Upper lobe of left lung (tissue), 4 donors: ENCODE measurements at regions not wholly inside any gene's neighbourhood (a gene's known extent, or its start where the extent isn't known, plus 50 kb on each side); places are given as distances from the start of the nearest gene placed in this dataset.

Experiments
- POLR2A ChIP-seq, 4 donors: fragments of 450-650 bp; IDR thresholded peaks; one replicate each; pipeline ENCODE4 v1.5.1; 2016 to 2017; ENCODE audit warnings: antibody characterized with exemption in 4 of 4, mild to moderate bottlenecking in 2 of 4
- TF ChIP-seq, protein P1 (sequence below), 6 experiments: fragments of 450-650 bp in 4 of 6; fragments of 200-600 bp in 2 of 6; sonication (generic) in 2 of 6; IDR thresholded peaks; one replicate each; pipeline ENCODE4 v1.5.1; 2016 to 2019; ENCODE audit warnings: antibody characterized with exemption in 6 of 6

DNA sequence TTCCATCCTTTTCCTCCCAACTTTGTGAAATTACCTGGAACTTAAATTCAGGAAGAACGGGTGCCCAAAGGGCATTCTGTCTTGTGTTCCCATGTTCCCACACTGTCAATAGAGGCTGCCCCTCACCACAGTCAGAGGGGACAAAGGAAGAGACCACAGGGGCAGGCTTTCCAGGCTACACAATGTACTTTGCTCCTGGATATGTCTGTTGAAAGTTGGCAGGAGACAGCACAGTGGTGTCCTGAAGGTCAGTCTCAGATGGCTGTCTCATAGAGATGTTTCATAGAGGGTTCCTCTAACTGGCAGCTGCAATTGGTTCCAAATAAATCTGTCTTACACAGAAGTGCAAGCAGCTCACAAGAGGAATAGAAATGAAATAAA, 107.8 kb upstream of the TGFBR2 start:
- TF ChIP-seq, protein P1, sequence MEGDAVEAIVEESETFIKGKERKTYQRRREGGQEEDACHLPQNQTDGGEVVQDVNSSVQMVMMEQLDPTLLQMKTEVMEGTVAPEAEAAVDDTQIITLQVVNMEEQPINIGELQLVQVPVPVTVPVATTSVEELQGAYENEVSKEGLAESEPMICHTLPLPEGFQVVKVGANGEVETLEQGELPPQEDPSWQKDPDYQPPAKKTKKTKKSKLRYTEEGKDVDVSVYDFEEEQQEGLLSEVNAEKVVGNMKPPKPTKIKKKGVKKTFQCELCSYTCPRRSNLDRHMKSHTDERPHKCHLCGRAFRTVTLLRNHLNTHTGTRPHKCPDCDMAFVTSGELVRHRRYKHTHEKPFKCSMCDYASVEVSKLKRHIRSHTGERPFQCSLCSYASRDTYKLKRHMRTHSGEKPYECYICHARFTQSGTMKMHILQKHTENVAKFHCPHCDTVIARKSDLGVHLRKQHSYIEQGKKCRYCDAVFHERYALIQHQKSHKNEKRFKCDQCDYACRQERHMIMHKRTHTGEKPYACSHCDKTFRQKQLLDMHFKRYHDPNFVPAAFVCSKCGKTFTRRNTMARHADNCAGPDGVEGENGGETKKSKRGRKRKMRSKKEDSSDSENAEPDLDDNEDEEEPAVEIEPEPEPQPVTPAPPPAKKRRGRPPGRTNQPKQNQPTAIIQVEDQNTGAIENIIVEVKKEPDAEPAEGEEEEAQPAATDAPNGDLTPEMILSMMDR (IDR thresholded peaks at IDR 0.05), result no peak
- TF ChIP-seq POLR2A (IDR thresholded peaks at IDR 0.05), result no peak
